HG03045 (cell line): ENCODE measurements at regions not wholly inside any gene's neighbourhood (a gene's known extent, or its start where the extent isn't known, plus 50 kb on each side); places are given as distances from the start of the nearest gene placed in this dataset.
"Not testable (repeated sequence)": the region's sequence is repeated elsewhere in the genome, so short reads cannot be mapped to it uniquely, and the experiment has no call there.

Source experiments
- ATAC-seq: cut with Tn5 transposase; IDR thresholded peaks from one replicate; pipeline ENCODE4 v1.9.1; 2021; ENCODE audit warnings: mild to moderate bottlenecking, moderate library complexity; ENCODE audit not compliant: unreplicated experiment

GRCh38 chr3:110576960-110577359 is 494.7 kb upstream of the NECTIN3 start:
- no peak for ATAC-seq

DNA sequence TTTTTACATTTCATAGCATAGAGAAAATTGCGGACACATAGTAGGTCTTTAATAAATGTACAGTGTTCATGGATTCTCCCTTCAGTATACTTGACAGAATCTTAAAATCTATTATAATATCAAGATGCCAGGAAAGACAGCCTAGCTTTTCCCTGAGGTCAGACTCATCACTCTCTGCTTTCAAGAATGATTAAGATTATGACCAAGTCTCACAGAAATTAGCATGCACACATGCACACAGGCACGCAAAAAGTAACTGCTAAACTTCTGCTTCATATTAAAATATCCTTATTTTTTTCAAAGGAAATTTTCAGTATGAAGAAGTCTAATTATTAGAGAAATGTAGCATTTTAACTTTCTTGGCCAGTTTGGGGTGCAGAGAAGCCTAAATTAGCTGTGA is 493.8 kb upstream of the NECTIN3 start:
- ATAC-seq = no peak

DNA sequence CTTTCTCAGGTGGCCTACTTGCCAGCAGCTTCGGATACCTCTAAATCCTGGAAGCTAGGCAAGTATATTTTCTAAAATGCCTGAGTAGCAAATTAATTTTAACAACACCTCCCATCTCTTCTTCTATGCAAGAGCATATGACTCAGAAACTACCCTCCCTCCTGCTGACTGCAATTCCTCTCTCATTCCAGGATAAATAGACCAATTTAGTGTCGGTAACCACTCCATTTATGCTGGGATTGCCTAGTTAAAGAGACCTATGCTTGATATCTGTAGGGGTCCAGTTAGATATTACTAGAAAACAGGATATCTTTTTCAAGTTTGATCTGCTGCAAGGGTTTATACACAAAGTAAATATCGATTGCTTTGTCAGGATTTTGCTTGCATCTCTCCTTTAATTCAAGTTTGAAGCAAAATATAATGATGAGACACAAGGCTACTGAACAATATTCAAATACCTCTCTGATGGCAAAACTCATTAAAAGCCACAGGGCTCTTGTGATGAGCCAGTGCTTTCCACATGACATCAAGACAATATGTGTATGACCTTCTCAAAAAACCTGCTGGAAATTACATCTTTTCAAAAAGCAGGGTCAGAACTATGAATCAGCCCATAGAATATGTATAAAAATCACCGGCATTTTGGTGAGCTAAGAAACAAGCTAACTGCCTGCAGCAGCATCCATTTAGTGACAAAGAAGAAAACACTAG is 491.6 kb upstream of the NECTIN3 start:
- no peak for ATAC-seq

DNA sequence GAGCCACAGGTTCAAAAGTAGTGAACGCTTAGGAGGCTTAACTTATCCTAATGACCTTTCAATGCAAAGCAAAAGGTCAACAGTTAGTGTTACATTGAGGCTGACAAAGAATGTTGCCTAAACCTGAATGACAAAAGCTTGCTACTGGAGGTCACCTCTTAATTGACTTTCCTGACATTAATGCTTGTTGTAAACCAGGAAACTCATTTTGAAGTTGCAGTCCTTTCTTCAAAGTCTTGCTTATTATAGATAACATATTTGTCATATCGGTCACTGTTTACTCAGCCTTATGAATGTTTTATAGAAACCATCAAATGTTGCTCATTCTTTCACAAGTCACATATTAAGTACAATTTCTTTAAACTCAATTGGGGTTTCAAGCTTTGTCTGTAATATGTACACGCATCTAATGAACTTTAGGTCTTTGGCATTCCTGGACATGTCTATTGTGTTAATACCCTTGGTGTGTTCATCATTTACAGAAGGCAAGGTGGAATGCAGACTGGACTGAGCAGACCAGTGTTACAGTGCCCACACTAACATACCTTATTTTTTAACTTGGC is 488.2 kb upstream of the NECTIN3 start:
- ATAC-seq = no peak

- no peak for ATAC-seq
Observed at GRCh38 chr3:110588906-110589305, 482.7 kb upstream of the NECTIN3 start.

GRCh38 chr3:110589341-110589740 is 482.3 kb upstream of the NECTIN3 start:
- ATAC-seq = no peak

GRCh38 chr3:110593749-110594148 is 477.9 kb upstream of the NECTIN3 start:
- no peak for ATAC-seq

GRCh38 chr3:110598847-110599490 is 472.6 kb upstream of the NECTIN3 start:
- ATAC-seq = no peak

- ATAC-seq = no peak
Observed at GRCh38 chr3:110608566-110608965, 463.1 kb upstream of the NECTIN3 start.

DNA sequence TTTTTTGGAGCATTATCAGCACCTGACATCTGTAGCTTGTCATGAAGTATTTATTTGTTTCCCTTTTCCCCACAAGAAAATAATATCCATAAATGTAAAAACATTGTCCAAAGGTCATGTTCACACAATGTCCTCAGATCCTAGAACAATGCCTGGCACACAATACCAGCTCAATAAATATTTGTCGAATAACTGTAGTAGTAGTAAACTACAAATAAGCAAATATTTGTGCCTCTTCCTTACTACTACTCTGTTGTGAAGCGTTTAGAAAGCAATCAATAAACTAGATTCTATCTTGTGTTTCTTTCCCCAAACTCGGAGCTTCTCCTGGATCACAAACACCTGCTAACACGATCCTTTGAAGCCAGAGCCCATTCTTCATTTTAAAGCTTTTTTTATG is 459.6 kb upstream of the NECTIN3 start:
- no peak for ATAC-seq

- no peak for ATAC-seq
Observed at GRCh38 chr3:110614186-110614585, 457.4 kb upstream of the NECTIN3 start.

GRCh38 chr3:110615454-110615853 is 456.2 kb upstream of the NECTIN3 start:
- ATAC-seq = no peak

DNA sequence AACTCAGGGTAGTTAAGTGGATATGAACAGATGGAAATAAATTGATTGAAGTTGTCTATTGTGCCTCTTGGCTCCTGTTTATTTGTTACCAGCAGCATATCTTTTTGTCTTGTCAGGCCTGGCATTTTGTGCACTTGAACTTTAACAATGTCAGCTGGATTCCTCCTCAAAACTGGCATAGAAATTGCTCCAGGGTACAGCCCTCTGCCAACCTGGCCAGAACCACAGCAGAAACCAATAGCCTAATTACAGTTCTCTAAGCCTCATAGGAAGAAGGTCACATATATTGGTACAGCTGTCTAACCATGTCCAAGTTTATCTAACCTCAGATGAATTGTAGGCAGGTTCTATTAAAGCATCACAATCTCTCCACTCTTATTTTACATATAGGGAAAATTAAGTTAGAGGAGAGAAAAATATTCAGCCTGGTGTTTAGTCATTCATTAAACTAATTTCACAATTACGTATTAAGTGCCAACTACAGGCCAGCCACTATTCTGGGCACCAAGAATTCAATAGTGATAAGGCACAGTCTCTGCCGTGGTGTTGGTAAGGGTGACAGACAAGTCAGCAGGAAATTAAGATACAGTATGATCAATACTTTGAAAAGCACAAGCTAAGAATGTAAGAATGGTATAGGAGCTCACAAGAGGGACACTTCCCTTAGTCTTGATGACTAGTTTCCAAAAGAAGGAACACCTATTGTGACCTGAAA is 452.9 kb upstream of the NECTIN3 start:
- no peak for ATAC-seq

DNA sequence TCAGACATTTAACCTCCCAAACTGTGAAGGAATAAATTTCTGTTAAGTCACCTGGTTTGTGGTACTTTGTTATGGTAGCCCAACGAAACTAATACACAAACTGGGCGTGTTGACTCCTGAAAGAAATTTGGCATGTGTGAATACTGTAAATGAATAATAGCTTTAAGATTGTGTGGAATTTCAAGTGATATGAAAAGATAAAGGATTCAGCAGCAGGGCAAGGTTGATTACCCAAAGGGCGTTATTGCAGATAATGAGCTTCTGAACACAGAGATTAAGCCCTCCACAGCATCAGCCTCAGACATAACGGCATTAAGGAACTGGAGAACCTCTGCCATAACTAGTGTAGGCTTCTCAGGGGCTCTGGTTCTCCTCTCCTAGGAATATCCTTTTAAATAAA is 451.5 kb upstream of the NECTIN3 start:
- no peak for ATAC-seq

DNA sequence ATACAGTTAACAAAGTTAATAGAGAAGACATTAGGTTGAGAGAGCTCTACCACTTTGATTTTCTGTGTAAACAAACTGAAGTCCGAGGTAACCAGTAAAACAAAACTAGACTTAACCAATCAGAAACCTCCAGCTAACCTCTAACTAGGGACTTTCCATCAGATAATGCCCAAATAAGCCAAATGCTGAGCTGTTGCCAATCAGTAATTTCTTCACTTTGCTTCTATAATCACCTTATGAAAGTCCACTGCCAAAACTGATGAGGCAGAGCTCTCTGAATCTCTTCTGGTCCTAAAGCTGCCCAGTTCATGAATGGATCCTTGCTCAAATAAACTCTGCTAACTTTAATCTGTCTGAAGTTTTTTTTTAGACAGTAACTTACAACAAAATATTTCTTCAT is 448.0 kb upstream of the NECTIN3 start:
- ATAC-seq = no peak

- no peak for ATAC-seq
Observed at GRCh38 chr3:110624576-110624975, 447.0 kb upstream of the NECTIN3 start.

DNA sequence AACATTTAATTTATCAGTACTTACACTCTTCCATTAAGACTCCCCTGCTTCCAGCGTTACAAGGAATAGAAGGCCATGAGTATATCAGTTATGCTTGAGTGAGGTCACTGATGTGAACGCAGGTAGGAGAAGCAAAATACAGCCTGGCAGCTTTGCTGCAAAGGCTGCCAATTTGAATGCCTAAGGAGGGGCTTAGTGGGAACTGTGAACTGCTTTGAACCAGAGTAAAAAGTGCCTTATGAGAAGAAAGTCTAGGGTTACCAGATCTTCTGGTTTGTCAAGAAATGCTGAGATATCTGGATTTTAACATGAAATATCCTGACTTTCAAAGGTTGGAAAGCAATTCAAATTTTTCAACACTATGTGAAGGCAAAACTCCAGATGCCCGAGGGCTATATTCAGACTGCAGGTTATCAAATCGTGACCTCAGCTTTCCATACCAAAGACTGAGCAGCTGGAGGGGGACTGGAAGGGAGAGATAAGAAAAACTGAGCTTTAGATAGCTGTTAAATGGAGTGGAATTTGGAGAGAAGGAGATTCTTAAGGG is 446.3 kb upstream of the NECTIN3 start:
- no peak for ATAC-seq

GRCh38 chr3:110626652-110627111 is 444.9 kb upstream of the NECTIN3 start:
- not testable (repeated sequence) for ATAC-seq

DNA sequence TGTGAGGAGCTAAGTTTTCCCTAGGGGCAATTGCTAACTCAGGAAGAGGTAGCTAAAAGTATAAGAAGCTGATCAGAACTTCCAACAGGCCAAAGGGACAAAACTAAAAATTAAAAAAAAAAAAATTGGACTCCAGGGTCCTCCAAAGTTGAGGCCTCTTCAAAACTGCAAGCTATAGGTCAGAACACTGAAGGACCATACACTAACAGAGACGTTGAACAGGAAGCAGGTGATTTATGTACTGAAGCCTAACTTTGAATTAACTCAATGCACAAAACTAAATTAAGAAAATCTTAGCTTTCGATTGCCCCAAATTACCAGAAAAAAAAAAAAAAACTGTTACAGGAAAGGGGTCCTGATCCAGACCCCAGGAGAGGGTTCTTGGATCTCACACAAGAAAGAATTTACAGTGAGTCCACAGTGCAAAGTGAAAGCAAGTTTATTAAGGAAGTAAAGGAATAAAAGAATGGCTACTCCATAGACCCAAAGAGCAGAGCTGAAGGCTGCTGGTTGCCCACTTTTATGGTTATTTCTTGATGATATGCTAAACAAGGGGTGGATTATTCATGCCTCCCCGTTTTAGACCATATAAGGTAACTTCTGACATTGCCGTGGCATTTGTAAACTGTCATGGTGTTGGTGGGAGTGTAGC is 442.8 kb upstream of the NECTIN3 start:
- ATAC-seq = no peak

DNA sequence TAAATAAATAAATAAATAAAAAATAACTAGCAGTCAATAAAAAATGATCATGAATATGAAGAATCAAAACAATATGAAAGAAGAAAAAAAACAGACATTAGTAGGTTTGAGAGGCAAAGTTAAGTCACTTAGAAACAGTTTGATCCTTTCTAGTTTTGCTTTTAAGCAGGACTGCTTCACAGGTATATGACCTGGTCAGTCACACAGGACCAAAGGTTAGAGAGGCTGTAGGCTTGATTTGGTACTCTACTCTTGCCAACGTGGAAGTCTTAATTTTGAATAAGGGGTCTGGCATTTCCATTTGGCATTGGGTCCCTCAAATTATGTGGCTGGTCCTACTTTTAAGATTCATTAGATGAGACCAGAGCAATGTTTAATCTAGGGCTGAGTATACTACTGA is 441.7 kb upstream of the NECTIN3 start:
- ATAC-seq = no peak

GRCh38 chr3:110644203-110644602 is 427.4 kb upstream of the NECTIN3 start:
- no peak for ATAC-seq
